ENCODE measurements at regions not wholly inside any gene's neighbourhood (a gene's known extent, or its start where the extent isn't known, plus 50 kb on each side); places are given as distances from the start of the nearest gene placed in this dataset.

DNA sequence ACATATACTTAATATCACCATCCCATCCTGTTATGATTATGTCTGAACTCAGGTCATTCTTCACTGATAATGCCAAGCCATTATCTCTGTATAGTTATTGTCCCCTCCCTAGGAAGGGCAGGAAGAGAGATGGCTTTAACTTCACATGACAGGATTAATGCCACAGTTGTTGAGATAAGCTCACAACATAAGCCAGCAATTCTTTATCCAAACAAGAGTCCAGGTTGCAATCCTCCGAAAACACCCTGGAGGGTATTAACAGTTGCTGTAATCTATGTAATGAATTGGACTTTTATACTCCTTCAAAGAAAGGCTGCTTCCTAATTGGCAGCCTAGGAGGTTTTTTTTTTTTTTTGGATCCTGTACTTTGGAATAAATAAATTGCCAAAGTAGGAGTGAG is 779.4 kb downstream of the SEMA5A start:
- TF ChIP-seq POLR2AphosphoS5 (IDR thresholded peaks at IDR 0.05; ENCODE audit: low read depth, low read length) (no peak), TAF1 (IDR thresholded peaks at IDR 0.05; ENCODE audit: borderline replicate concordance, insufficient read depth, low read length) (no peak)

Measured in PFSK-1 (cell line).